RPMI7951 (cell line): ENCODE measurements at regions not wholly inside any gene's neighbourhood (a gene's known extent, or its start where the extent isn't known, plus 50 kb on each side); places are given as distances from the start of the nearest gene placed in this dataset.

ENCODE experiments used
- DNase-seq: peaks from one replicate; pipeline ENCODE4 v3.0.0-alpha.2; 2012; ENCODE audit warnings: low read depth

- DNase-seq, result peak; percentile 76
Measured at GRCh38 chr12:98399532-98399931, 115.9 kb upstream of the TMPO start.

GRCh38 chr12:98401427-98401826 is 114.0 kb upstream of the TMPO start:
- DNase-seq, result peak; percentile 8

DNA sequence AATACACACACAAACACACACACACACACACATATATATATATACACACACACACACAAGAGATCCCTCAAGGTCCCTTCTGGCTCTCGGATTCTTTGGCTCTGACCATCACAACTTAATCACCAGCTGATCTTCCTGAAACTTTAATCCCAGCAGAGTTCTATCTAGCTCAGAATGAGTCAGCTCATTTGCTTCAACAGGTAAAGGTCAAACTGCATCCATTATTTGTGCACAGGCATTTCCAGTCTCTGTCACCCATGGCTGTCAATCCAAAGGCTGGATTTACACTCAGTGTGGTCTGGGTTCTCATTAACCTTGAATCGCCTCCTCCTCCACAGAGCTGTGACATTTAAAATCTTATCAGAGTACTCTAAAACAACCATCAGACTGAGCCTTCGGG is 113.3 kb upstream of the TMPO start:
- DNase-seq, result no peak

DNA sequence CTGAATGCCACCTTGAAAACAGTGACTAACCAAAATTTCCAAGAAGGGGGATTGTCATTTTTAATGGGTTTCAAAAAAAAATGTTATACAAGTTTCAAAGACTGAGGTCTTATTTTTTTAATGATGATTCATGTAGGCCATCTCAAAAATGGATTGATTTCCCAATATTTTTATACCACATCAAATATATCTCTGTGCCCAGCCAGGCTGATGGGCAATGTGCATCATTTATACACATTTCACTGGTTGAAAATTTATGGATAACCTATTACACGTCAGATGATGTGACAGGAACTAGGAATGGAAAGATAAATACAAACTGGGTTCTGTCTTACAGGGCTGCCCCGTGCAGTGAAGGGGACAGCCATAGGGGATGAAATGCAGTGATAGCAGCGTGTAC is 112.7 kb upstream of the TMPO start:
- DNase-seq, result no peak

DNA sequence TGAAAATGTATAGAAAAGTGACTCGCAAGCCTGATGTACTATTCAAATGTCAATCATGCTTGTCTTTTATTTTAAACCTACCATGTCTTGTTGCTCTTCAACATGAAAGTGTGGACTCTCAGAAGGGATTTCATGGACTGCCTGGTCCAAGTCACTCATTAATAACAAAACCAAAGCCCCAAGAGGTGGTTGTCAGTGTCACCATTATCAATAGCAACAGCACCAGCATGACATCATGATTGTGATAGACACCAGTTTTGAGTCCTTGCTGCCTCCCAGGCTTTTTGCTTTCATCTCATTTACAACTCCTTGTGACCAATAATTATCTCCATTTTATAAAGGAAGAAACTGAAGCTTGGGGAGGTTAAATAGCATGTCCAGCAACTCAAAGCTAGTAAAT is 112.0 kb upstream of the TMPO start:
- DNase-seq, result no peak

DNA sequence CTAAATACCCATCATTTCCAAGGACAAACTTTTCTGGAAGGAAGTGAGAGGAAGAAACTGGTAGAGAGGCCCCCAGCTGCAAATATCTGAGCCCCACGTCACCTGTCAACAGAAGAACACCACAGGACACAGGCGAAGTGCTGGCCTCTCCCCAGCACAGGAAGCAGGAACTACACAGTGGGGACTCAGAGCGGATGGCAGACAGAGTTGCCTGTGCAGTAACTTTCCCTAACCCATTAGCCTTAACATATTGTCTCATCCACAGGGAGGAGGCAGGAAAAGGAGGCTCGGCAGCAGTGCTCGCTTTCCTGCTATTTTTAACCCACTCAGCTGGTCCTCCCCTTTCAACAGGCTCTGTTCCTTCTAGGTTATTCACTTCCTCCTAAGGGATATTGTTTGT is 111.5 kb upstream of the TMPO start:
- DNase-seq, result no peak

GRCh38 chr12:98405805-98406366 is 109.5 kb upstream of the TMPO start:
- no peak for DNase-seq

GRCh38 chr12:98406378-98406777 is 109.0 kb upstream of the TMPO start:
- peak; percentile 30 for DNase-seq

- DNase-seq, result no peak
Measured at GRCh38 chr12:98408681-98409080, 106.7 kb upstream of the TMPO start.

DNA sequence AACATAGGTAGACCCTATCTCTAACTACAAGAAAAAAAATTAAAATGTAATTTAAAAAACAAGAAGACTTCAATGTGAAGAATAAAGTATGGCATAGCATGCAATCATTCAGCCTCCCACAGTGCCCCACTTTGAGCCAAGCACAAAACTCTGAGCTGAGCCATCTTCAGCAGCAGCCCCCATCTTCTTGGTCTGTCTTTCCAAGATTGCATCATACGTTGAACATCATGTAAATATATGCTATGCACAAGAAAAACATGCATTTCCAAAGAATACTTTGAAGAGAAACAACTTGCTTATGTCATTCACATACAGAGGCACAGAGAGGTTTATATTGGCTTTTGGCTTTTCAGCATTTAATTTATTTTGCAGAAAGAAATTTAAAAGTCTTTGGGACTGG is 105.8 kb upstream of the TMPO start:
- no peak for DNase-seq

GRCh38 chr12:98410356-98410755 is 105.0 kb upstream of the TMPO start:
- no peak for DNase-seq

DNA sequence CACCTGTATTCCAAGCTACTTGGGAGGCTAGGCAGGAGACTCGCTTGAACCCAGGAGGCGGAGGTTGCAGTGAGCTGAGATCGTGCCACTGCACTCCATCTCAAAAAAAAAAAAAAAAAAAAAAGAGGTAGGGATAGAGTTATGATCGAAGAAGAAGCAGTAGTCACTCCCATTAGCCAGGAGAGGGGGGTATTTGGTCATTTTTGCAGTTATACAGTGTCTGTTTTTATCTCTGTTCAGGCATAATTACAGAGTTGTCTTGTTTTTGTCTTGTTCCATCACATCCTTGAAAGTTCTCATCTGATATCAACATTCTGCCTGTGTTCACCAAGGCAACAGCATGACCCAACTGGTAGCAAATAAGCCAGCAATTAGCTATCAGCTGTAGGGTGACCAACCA is 98.5 kb upstream of the TMPO start:
- peak; percentile 42 for DNase-seq

- DNase-seq, result no peak
Measured at GRCh38 chr12:98417266-98417665, 98.1 kb upstream of the TMPO start.

GRCh38 chr12:98418357-98419075 is 96.9 kb upstream of the TMPO start:
- peak; percentile 86 for DNase-seq

DNA sequence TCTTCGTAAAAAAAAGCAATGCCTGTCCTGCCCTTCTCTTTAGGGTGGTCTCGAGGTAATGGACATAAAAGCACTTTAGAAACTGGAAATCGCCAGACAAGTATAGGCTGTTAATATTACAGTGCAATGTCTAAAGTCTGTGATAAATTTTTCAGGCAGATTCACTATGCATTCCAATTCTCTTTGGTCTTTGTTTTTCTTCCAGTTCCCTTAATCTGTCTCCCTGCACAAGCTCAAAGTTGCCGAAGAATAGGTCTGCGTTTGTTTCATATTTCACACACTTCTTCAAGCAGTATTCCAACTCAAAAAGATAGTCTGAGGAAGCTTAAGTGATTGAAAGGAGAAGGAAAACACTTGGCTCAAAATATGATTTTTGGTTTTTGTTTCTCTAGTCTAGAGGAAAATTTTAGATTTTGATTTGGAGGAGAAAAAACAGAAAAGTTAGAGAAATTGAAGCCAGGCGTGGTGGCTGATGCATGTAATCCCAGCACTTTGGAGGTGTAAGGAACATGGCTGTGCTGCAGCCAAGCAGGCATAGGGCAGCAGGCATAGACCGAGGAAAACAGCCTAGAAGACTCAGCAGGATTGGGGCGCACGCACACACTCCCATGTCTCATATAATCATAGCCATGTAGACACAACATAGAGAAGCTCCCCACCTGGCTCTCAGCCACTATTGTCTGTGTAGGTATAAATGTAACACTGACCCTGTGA is 96.2 kb upstream of the TMPO start:
- no peak for DNase-seq

- DNase-seq, result no peak
Measured at GRCh38 chr12:98419795-98420404, 95.5 kb upstream of the TMPO start.

GRCh38 chr12:98420461-98420860 is 94.9 kb upstream of the TMPO start:
- no peak for DNase-seq

DNA sequence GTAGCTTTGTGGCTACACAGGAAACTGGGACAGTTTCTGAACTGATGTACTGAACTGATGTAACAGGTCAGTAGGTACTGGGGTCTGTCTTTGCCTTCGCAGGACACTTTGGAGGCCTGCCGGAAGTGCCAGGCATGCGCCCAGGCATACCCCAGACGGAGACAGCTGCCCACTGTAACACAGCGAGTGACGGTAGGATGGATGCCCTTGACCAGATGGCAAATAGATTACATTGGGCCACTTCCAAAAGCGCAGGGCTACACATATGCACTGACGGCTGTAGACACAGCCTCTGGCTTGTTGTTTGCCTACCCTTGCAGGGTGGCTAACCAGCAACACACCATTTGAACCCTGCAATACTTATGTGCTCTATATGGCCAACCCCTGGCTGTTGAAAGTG is 94.1 kb upstream of the TMPO start:
- no peak for DNase-seq

GRCh38 chr12:98422359-98422758 is 93.0 kb upstream of the TMPO start:
- no peak for DNase-seq

DNA sequence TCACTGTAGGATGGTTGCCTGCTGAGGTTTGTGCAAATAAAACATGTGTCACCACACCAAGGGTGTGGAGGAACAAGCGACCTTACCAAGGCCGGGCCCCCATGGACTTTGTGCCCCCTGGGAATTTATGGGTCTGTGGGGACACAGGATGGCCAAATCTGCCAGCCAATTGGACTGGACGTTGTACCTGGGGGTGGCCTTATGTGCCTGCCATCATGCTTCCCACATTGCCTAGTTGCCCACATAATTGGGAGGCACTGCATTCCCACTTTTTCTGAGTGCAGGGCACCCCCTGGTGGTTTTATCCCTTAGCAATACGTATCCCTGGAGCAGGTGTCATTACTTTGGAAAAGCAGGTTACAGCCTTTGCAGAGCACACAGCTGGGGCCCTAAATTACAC is 92.6 kb upstream of the TMPO start:
- peak; percentile 13 for DNase-seq

- DNase-seq, result no peak
Measured at GRCh38 chr12:98423963-98424362, 91.4 kb upstream of the TMPO start.

GRCh38 chr12:98424726-98425401 is 90.5 kb upstream of the TMPO start:
- DNase-seq, result peak; percentile 62
